HCT116 (cell line): ENCODE measurements at regions not wholly inside any gene's neighbourhood (a gene's known extent, or its start where the extent isn't known, plus 50 kb on each side); places are given as distances from the start of the nearest gene placed in this dataset.
"Not testable (repeated sequence)": the region's sequence is repeated elsewhere in the genome, so short reads cannot be mapped to it uniquely, and the experiment has no call there.

Experiments used
- ATAC-seq: fragments of 200-7000 bp; cut with Tn5 transposase; 2 replicates; pipeline ENCODE4 v1.9.1; 2020; ENCODE audit warnings: mild to moderate bottlenecking, moderate library complexity
- BruUV-seq: library from RNA; stranded (reverse); fragments of 400-500 nt; replicated peaks from 2 replicates; lab custom pipeline; 2021; lab: Mats Ljungman, UMichigan
- CTCF ChIA-PET: fragments of 300-600 bp; sonication (Branson Sonifier 250); formaldehyde crosslinking; loops from one replicate; lab custom pipeline; 2021; ENCODE audit warnings: antibody characterized with exemption; lab: Charles Lee
- POLR2A ChIA-PET: fragments of 300-600, 350-600 bp; sonication (Branson Sonifier 250); formaldehyde crosslinking; loops from one replicate; lab custom pipeline; 2021; ENCODE audit warnings: antibody characterized with exemption; lab: Charles Lee
- RAD21 ChIA-PET, 2 experiments: fragments of 300-600 bp; sonication (Branson Sonifier 250); formaldehyde crosslinking; loops; one replicate each; lab custom pipeline; 2023; ENCODE audit warnings: low total read pairs in 2 of 2; ENCODE audit not compliant: uncharacterized antibody in 2 of 2, unreplicated experiment in 2 of 2, low non-redundant PET in 1 of 2; lab: Charles Lee
- DNase-seq: peaks from one replicate; pipeline ENCODE4 v3.0.0-alpha.2; 2010; ENCODE audit warnings: low read depth, low spot score
- H2AFZ ChIP-seq: fragments of 200-600 bp; shearing (Covaris generic), sonication (generic); 2 replicates; pipeline ENCODE4 v1.6.1; 2017; ENCODE audit warnings: low read depth, mixed run types, mixed read lengths, antibody characterized with exemption, low read length; ENCODE audit not compliant: poor library complexity, severe bottlenecking
- H3K27ac ChIP-seq: 2 replicates; pipeline ENCODE4 v1.5.1; 2012; ENCODE audit warnings: low read depth, low read length
- H3K27me3 ChIP-seq: fragments of 200-600 bp; sonication (generic); 2 replicates; pipeline ENCODE4 v1.6.1; 2016; ENCODE audit warnings: mixed run types, low read length, mixed read lengths; ENCODE audit not compliant: insufficient read depth
- H3K36me3 ChIP-seq, 2 experiments: fragments of 200-500 bp in 1 of 2; fragments of 200-600 bp in 1 of 2; sonication (Bioruptor generic) in 1 of 2; sonication (generic) in 1 of 2; 2 replicates each; pipeline versions ENCODE4 v1.5.1 to v1.6.1; 2014 to 2016; ENCODE audit warnings: low read length in 2 of 2, inconsistent platforms in 1 of 2, mixed read lengths in 1 of 2, mixed run types in 1 of 2; ENCODE audit not compliant: insufficient read depth in 2 of 2, control insufficient read depth in 1 of 2
- H3K4me1 ChIP-seq, 2 experiments: fragments of 200-600 bp in 1 of 2; sonication (generic) in 1 of 2; 2 replicates each; pipeline versions ENCODE4 v1.5.1 to v1.6.1; 2012 to 2017; ENCODE audit warnings: low read length in 2 of 2, inconsistent platforms in 1 of 2, mild to moderate bottlenecking in 1 of 2, mixed read lengths in 1 of 2, mixed run types in 1 of 2, moderate library complexity in 1 of 2; ENCODE audit not compliant: insufficient read depth in 2 of 2, control insufficient read depth in 1 of 2
- H3K4me2 ChIP-seq: fragments of 200-600 bp; sonication (generic); 2 replicates; pipeline ENCODE4 v1.6.1; 2017; ENCODE audit warnings: mixed run types, low read length, mixed read lengths
- H3K4me3 ChIP-seq, 2 experiments: fragments of 200-600 bp in 1 of 2; sonication (generic) in 1 of 2; replicated peaks in 1 of 2; 2 replicates each; pipeline ENCODE4 v1.5.1; 2011 to 2016; ENCODE audit warnings: low read length in 2 of 2, control low read depth in 1 of 2, low read depth in 1 of 2, mild to moderate bottlenecking in 1 of 2, mixed read lengths in 1 of 2, mixed run types in 1 of 2
- H3K79me2 ChIP-seq: fragments of 200-600 bp; sonication (generic); 2 replicates; pipeline ENCODE4 v1.6.1; 2017; ENCODE audit warnings: mild to moderate bottlenecking, mixed run types, low read length, moderate library complexity, mixed read lengths; ENCODE audit not compliant: insufficient read depth
- H3K9ac ChIP-seq: fragments of 200-600 bp; sonication (generic); 2 replicates; pipeline ENCODE4 v1.6.1; 2016; ENCODE audit warnings: low read length, mixed read lengths
- H3K9me2 ChIP-seq: fragments of 200-600 bp; sonication (generic), shearing (Covaris generic); 2 replicates; pipeline ENCODE4 v1.6.1; 2017; ENCODE audit warnings: mixed run types, mild to moderate bottlenecking, moderate library complexity; ENCODE audit not compliant: insufficient read depth
- H3K9me3 ChIP-seq, 2 experiments: fragments of 200-500 bp in 1 of 2; fragments of 200-600 bp in 1 of 2; sonication (Bioruptor generic) in 1 of 2; sonication (generic) in 1 of 2; 2 replicates each; pipeline ENCODE4 v1.6.1; 2014 to 2017; ENCODE audit warnings: low read length in 2 of 2, mixed read lengths in 2 of 2, inconsistent platforms in 1 of 2, low read depth in 1 of 2, mild to moderate bottlenecking in 1 of 2, mixed run types in 1 of 2, moderate library complexity in 1 of 2; ENCODE audit not compliant: control insufficient read depth in 1 of 2, insufficient read depth in 1 of 2
- H4K20me1 ChIP-seq: fragments of 200-600 bp; sonication (generic), shearing (Covaris generic); 2 replicates; pipeline ENCODE4 v1.6.1; 2017; ENCODE audit warnings: mixed run types, mild to moderate bottlenecking, moderate library complexity; ENCODE audit not compliant: insufficient read depth
- EZH2 ChIP-seq: fragments of 200-600 bp; sonication (generic); IDR thresholded peaks from 2 replicates; pipeline ENCODE4 v1.6.1; 2017; ENCODE audit warnings: antibody characterized with exemption, mixed run types
- POLR2A ChIP-seq: IDR thresholded peaks from 2 replicates; pipeline ENCODE4 v1.7.0; 2011; ENCODE audit warnings: borderline replicate concordance; ENCODE audit not compliant: insufficient read depth, insufficient read length; ENCODE audit errors: extremely low read depth
- POLR2AphosphoS5 ChIP-seq: IDR thresholded peaks from 2 replicates; pipeline ENCODE4 v1.6.1; 2011; ENCODE audit warnings: mild to moderate bottlenecking, low read depth, low read length, moderate library complexity
- TCF7L2 ChIP-seq: IDR thresholded peaks from 2 replicates; pipeline ENCODE4 v1.7.0; 2011; ENCODE audit warnings: borderline replicate concordance, inconsistent platforms; ENCODE audit not compliant: insufficient read depth, insufficient read length; ENCODE audit errors: extremely low read depth
- YY1 ChIP-seq: IDR thresholded peaks from 2 replicates; pipeline ENCODE4 v1.6.1; 2011; ENCODE audit warnings: low read length, low read depth, moderate library complexity, mild to moderate bottlenecking; ENCODE audit not compliant: insufficient replicate concordance; ENCODE audit errors: extremely low read depth
- ZFX ChIP-seq: fragments of 450-650 bp; IDR thresholded peaks from 2 replicates; pipeline ENCODE4 v1.6.1; 2017
- intact Hi-C: fragments of 100-400 bp; cut with micrococcal nuclease; formaldehyde crosslinking; loops from 2 replicates; pipeline ENCODE4 v1.10.0; 2022

DNA sequence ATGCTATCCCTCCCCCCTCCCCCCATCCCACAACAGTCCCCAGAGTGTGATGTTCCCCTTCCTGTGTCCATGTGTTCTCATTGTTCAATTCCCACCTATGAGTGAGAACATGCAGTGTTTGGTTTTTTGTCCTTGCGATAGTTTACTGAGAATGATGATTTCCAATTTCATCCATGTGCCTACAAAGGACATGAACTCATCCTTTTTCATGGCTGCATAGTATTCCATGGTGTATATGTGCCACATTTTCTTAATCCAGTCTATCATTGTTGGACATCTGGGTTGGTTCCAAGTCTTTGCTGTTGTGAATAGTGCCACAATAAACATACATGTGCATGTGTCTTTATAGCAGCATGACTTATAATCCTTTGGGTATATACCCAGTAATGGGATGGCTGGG, 701.3 kb downstream of the PLOD2 start:
- intact Hi-C loops, ATAC-seq, POLR2A ChIA-PET, H3K9me3 ChIP-seq, H3K4me1 ChIP-seq, H3K27me3 ChIP-seq, DNase-seq, H4K20me1 ChIP-seq, BruUV-seq, H3K79me2 ChIP-seq, H3K27ac ChIP-seq, H2AFZ ChIP-seq, CTCF ChIA-PET, H3K9ac ChIP-seq, H3K9me2 ChIP-seq, H3K36me3 ChIP-seq, H3K4me2 ChIP-seq, RAD21 ChIA-PET, H3K4me3 ChIP-seq: not testable (repeated sequence)

DNA sequence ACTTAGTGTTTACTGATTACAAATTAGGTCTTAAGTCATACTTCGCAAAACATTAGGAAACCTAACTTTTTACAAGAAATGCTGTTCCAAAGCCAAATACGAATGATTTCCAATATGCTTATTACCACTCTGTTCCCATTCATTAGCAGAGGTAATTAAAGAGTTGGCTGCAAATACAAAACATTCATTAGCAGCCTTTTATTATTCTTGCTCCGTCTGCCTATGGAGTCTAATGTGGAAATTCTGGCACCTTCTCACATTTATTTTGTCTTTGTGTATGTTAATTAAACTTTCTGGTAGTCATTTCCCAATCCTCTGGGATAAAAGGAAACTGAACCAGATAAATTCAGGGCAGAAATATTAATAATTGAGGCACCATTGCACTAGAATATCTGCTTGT, 689.0 kb downstream of the PLOD2 start:
- H3K79me2 ChIP-seq: no peaks in the 10 kb centered on the region

DNA sequence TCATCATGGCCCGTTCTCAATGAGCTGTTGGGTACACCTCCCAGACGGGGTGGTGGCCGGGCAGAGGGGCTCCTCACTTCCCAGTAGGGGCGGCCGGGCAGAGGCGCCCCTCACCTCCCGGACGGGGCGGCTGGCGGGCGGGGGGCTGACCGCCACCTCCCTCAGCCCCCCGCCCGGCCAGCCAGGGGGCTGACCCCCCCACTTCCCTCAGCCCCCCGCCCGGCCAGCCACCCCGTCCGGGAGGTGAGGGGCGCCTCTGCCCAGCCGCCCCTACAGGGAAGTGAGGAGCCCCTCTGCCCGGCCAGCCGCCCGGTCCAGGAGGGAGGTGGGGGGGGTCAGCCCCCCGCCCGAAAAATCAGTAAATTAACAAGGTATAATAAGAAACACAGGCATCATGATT, 678.2 kb downstream of the PLOD2 start:
- intact Hi-C loops, BruUV-seq, H3K4me2 ChIP-seq: not testable (repeated sequence)

More for the DNA sequence above, 689.0 kb downstream of the PLOD2 start:
- Histone ChIP-seq H3K9me2 (no peaks in the 10 kb centered on the region), H3K4me3 (no peak overlapping the region), H3K9me3 (no peaks in the 10 kb centered on the region), H4K20me1 (no peaks in the 10 kb centered on the region), H3K4me1 (no peaks in the 10 kb centered on the region), H3K9ac (no peak overlapping the region), H3K27ac (no peak overlapping the region), H3K36me3 (no peaks in the 10 kb centered on the region), H3K4me2 (no peak overlapping the region), H2AFZ (no peak overlapping the region), H3K27me3 (no peaks in the 10 kb centered on the region)
- ChIA-PET CTCF (no interaction called here), POLR2A (no interaction called here), RAD21 (no interaction called here)
- TF ChIP-seq POLR2A: no peak
- TF ChIP-seq EZH2: no peak
- TF ChIP-seq TCF7L2: no peak
- no peak for TF ChIP-seq POLR2AphosphoS5
- TF ChIP-seq ZFX: no peak
- TF ChIP-seq YY1: no peak
- no peak for ATAC-seq
- BruUV-seq: no TSS peak
- intact Hi-C loops: no loop called here
- no peak for DNase-seq

More for the DNA sequence above, 678.2 kb downstream of the PLOD2 start:
- H2AFZ ChIP-seq, H3K9me3 ChIP-seq, H3K9ac ChIP-seq, DNase-seq, H3K4me1 ChIP-seq, H3K9me2 ChIP-seq, ATAC-seq, H4K20me1 ChIP-seq, H3K36me3 ChIP-seq, H3K79me2 ChIP-seq, CTCF ChIA-PET, H3K27ac ChIP-seq, POLR2A ChIA-PET, H3K27me3 ChIP-seq, RAD21 ChIA-PET, H3K4me3 ChIP-seq: not testable (repeated sequence)
